ENCODE measurements at regions not wholly inside any gene's neighbourhood (a gene's known extent, or its start where the extent isn't known, plus 50 kb on each side); places are given as distances from the start of the nearest gene placed in this dataset.

DNA sequence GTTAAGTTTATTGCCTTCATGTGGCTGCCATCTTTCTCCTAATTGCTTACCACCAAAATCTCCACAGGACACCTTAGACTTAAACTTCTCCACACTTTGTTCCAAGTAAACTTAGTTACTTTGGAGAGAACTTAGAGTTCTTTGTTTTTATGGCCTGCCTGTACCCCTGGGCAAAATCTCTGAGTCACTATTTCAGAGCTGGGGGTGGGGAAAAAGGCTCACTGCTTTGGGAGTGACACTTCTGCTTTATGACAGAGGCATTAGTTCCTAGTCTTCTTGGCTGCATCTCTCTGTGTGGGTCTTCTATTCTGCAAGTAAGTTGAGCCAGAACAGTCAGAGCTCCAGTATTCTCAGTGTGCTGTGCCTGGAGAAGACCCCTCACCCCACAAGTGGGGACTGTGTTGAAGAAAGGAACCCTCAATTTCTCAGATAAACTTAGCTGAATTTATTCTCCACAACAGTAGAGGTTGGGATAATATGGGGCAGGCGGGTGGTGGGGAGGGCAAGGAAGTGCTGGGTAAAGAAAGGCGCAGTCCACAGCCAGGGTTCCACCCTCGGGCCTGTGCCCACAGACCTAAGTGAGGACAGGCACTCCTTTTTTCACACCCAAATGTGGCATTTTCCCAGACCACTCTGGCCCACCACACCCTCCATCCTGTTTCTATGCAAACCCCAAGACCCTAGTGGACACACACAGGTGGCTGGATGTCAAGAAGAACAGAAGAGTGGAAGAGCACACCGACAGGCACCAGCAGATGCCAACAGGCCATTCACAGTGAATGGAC, 636.6 kb upstream of the MAN1A1 start:
- no peak for TF ChIP-seq TRIM28 (IDR thresholded peaks at IDR 0.05; ENCODE audit: borderline replicate concordance, low read length)
- TF ChIP-seq, protein P1, sequence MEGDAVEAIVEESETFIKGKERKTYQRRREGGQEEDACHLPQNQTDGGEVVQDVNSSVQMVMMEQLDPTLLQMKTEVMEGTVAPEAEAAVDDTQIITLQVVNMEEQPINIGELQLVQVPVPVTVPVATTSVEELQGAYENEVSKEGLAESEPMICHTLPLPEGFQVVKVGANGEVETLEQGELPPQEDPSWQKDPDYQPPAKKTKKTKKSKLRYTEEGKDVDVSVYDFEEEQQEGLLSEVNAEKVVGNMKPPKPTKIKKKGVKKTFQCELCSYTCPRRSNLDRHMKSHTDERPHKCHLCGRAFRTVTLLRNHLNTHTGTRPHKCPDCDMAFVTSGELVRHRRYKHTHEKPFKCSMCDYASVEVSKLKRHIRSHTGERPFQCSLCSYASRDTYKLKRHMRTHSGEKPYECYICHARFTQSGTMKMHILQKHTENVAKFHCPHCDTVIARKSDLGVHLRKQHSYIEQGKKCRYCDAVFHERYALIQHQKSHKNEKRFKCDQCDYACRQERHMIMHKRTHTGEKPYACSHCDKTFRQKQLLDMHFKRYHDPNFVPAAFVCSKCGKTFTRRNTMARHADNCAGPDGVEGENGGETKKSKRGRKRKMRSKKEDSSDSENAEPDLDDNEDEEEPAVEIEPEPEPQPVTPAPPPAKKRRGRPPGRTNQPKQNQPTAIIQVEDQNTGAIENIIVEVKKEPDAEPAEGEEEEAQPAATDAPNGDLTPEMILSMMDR (tag by site-specific recombination; IDR thresholded peaks at IDR 0.05), result no peak
- no peaks in the 10 kb centered on the region for H3K36me3 ChIP-seq (ENCODE audit: control insufficient read depth in 2 of 2, insufficient read depth in 1 of 2, low read length in 2 of 2)
- no peak overlapping the region for H3K4me3 ChIP-seq (ENCODE audit: low read depth, low read length)
- ChIA-PET POLR2A (no interaction called here), CTCF (interaction anchor here (0.5 kb wide), 1 partner anchor 91 kb away, joined by 4 read pairs; no protein-coding TSS in a partner anchor)
- no peaks in the 10 kb centered on the region for H3K4me1 ChIP-seq (ENCODE audit: control insufficient read depth, insufficient read depth, low read length)
- H3K27ac ChIP-seq (ENCODE audit: extremely low read depth, low read depth, low read length), result no peak overlapping the region
- no peaks in the 10 kb centered on the region for H3K9me3 ChIP-seq (ENCODE audit: control insufficient read depth, insufficient read depth, low read depth, low read length)

DNA sequence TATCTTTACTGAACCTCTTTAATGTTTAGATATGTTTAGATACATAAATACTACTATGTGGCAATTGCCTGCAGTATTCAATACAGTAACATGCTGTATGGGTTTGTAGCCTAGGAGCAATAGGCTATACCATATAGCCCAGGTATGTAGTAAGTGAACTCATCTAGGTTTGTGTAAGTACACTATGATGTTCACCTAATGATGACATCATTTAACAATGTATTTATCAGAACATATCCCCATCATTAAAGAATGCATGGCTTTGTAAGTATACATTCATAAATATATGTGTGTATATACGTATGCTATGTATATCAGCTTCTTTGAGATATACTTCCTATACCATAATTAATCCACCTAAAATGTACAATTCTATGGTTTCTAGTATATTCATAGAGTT, 631.2 kb upstream of the MAN1A1 start:
- H3K27ac ChIP-seq (ENCODE audit: extremely low read depth, low read depth, low read length), result no peak overlapping the region
- no peak overlapping the region for H3K4me3 ChIP-seq (ENCODE audit: low read depth, low read length)
- H3K9me3 ChIP-seq (ENCODE audit: control insufficient read depth, insufficient read depth, low read depth, low read length), result no peaks in the 10 kb centered on the region
- CTCF ChIA-PET, result interaction anchor here (0.6 to 1.5 kb wide), 3 partner anchors 22 to 833 kb away, joined by 3 to 7 read pairs (median 3); no protein-coding TSS in a partner anchor
- TF ChIP-seq, protein P2, sequence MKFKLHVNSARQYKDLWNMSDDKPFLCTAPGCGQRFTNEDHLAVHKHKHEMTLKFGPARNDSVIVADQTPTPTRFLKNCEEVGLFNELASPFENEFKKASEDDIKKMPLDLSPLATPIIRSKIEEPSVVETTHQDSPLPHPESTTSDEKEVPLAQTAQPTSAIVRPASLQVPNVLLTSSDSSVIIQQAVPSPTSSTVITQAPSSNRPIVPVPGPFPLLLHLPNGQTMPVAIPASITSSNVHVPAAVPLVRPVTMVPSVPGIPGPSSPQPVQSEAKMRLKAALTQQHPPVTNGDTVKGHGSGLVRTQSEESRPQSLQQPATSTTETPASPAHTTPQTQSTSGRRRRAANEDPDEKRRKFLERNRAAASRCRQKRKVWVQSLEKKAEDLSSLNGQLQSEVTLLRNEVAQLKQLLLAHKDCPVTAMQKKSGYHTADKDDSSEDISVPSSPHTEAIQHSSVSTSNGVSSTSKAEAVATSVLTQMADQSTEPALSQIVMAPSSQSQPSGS (tag by site-specific recombination; IDR thresholded peaks at IDR 0.05; ENCODE audit: low read depth), result peak; percentile 53; the same call in 1 of the 2 replicates
- TF ChIP-seq, protein P3, sequence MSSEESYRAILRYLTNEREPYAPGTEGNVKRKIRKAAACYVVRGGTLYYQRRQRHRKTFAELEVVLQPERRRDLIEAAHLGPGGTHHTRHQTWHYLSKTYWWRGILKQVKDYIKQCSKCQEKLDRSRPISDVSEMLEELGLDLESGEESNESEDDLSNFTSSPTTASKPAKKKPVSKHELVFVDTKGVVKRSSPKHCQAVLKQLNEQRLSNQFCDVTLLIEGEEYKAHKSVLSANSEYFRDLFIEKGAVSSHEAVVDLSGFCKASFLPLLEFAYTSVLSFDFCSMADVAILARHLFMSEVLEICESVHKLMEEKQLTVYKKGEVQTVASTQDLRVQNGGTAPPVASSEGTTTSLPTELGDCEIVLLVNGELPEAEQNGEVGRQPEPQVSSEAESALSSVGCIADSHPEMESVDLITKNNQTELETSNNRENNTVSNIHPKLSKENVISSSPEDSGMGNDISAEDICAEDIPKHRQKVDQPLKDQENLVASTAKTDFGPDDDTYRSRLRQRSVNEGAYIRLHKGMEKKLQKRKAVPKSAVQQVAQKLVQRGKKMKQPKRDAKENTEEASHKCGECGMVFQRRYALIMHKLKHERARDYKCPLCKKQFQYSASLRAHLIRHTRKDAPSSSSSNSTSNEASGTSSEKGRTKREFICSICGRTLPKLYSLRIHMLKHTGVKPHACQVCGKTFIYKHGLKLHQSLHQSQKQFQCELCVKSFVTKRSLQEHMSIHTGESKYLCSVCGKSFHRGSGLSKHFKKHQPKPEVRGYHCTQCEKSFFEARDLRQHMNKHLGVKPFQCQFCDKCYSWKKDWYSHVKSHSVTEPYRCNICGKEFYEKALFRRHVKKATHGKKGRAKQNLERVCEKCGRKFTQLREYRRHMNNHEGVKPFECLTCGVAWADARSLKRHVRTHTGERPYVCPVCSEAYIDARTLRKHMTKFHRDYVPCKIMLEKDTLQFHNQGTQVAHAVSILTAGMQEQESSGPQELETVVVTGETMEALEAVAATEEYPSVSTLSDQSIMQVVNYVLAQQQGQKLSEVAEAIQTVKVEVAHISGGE (tag by site-specific recombination; conservative IDR thresholded peaks at IDR 0.05; ENCODE audit: low read depth), result no peak
- no peaks in the 10 kb centered on the region for H3K4me1 ChIP-seq (ENCODE audit: control insufficient read depth, insufficient read depth, low read length)
- POLR2A ChIA-PET, result no interaction called here
- H3K36me3 ChIP-seq (ENCODE audit: control insufficient read depth in 2 of 2, insufficient read depth in 1 of 2, low read length in 2 of 2), result no peaks in the 10 kb centered on the region

DNA sequence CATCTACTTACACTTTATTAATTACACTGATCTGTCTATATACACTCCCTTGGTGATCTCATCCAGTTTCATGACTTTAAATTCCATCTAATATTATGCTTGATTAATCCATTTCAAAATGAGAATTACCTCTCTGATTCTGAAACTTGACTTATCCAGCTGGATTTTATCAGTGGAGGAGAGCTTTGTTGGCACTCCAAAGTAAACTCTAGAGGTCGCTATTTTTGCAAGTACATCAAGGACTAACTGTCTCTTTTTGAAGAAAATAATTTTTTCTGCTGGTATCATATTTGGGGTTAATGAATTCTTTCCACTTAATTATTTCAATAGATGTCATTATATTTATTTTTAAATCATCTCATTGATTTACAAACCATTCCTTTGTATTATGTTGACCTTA, 630.3 kb upstream of the MAN1A1 start:
- Histone ChIP-seq H3K4me1 (ENCODE audit: control insufficient read depth, insufficient read depth, low read length) (no peaks in the 10 kb centered on the region), H3K27ac (ENCODE audit: extremely low read depth, low read depth, low read length) (no peak overlapping the region), H3K4me3 (ENCODE audit: low read depth, low read length) (no peak overlapping the region), H3K36me3 (ENCODE audit: control insufficient read depth in 2 of 2, insufficient read depth in 1 of 2, low read length in 2 of 2) (no peaks in the 10 kb centered on the region), H3K9me3 (ENCODE audit: control insufficient read depth, insufficient read depth, low read depth, low read length) (no peaks in the 10 kb centered on the region)
- ChIA-PET POLR2A (no interaction called here), CTCF (interaction anchor here (0.6 to 3.0 kb wide), 13 partner anchors 10 to 851 kb away, joined by 3 to 14 read pairs (median 5); no protein-coding TSS in a partner anchor)
- no peak for TF ChIP-seq ZNF48 (tag by site-specific recombination; IDR thresholded peaks at IDR 0.05)
- TF ChIP-seq HOXC10 (CRISPR knock-in tag; IDR thresholded peaks at IDR 0.05), result no peak
- TF ChIP-seq SETDB1 (IDR thresholded peaks at IDR 0.05; ENCODE audit: insufficient read length, low read length), result no peak
- TF ChIP-seq, protein P4, sequence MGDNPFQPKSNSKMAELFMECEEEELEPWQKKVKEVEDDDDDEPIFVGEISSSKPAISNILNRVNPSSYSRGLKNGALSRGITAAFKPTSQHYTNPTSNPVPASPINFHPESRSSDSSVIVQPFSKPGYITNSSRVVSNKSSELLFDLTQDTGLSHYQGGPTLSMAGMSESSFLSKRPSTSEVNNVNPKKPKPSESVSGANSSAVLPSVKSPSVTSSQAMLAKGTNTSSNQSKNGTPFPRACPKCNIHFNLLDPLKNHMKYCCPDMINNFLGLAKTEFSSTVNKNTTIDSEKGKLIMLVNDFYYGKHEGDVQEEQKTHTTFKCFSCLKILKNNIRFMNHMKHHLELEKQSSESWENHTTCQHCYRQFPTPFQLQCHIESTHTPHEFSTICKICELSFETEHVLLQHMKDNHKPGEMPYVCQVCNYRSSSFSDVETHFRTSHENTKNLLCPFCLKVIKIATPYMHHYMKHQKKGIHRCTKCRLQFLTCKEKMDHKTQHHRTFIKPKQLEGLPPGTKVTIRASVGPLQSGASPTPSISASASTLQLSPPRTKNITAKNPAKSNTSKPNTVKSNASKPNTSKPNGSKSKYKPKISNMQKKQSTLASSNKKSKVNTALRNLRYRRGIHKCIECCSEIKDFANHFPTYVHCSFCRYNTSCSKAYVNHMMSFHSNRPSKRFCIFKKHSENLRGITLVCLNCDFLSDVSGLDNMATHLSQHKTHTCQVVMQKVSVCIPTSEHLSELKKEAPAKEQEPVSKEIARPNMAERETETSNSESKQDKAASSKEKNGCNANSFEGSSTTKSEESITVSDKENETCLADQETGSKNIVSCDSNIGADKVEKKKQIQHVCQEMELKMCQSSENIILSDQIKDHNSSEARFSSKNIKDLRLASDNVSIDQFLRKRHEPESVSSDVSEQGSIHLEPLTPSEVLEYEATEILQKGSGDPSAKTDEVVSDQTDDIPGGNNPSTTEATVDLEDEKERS (tag by site-specific recombination; IDR thresholded peaks at IDR 0.05), result no peak
- TF ChIP-seq, protein P5, sequence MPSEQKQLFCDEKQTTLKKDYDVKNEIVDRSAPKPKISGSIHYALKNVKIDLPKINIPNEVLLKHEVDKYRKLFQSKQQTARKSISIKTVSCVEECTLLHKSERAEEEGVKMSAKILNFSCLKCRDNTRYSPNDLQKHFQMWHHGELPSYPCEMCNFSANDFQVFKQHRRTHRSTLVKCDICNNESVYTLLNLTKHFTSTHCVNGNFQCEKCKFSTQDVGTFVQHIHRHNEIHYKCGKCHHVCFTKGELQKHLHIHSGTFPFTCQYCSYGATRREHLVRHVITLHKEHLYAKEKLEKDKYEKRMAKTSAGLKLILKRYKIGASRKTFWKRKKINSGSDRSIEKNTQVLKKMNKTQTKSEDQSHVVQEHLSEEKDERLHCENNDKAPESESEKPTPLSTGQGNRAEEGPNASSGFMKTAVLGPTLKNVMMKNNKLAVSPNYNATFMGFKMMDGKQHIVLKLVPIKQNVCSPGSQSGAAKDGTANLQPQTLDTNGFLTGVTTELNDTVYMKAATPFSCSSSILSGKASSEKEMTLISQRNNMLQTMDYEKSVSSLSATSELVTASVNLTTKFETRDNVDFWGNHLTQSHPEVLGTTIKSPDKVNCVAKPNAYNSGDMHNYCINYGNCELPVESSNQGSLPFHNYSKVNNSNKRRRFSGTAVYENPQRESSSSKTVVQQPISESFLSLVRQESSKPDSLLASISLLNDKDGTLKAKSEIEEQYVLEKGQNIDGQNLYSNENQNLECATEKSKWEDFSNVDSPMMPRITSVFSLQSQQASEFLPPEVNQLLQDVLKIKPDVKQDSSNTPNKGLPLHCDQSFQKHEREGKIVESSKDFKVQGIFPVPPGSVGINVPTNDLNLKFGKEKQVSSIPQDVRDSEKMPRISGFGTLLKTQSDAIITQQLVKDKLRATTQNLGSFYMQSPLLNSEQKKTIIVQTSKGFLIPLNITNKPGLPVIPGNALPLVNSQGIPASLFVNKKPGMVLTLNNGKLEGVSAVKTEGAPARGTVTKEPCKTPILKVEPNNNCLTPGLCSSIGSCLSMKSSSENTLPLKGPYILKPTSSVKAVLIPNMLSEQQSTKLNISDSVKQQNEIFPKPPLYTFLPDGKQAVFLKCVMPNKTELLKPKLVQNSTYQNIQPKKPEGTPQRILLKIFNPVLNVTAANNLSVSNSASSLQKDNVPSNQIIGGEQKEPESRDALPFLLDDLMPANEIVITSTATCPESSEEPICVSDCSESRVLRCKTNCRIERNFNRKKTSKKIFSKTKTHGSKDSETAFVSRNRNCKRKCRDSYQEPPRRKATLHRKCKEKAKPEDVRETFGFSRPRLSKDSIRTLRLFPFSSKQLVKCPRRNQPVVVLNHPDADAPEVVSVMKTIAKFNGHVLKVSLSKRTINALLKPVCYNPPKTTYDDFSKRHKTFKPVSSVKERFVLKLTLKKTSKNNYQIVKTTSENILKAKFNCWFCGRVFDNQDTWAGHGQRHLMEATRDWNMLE (tag by site-specific recombination; conservative IDR thresholded peaks at IDR 0.05; ENCODE audit: low read depth), result no peak
- TF ChIP-seq, protein P2 (tag by site-specific recombination; IDR thresholded peaks at IDR 0.05; ENCODE audit: low read depth), result no peak

Measured in HEK293 (cell line).